ENCODE measurements at regions not wholly inside any gene's neighbourhood (a gene's known extent, or its start where the extent isn't known, plus 50 kb on each side); places are given as distances from the start of the nearest gene placed in this dataset.

GRCh38 chr5:77842243-77842642 lies 66.1 kb upstream of the TBCA start:
- Histone ChIP-seq H3K9me3 (ENCODE audit: low read depth) (no peaks in the 10 kb centered on the region), H3K9ac (no peak overlapping the region), H3K4me1 (peaks cover 34% of the 10 kb centered on the region), H3K4me2 (no peak overlapping the region), H3K36me3 (no peaks in the 10 kb centered on the region), H3K27me3 (peaks cover 100% of the 10 kb centered on the region), H3K79me2 (ENCODE audit: low read depth) (no peaks in the 10 kb centered on the region), H3K27ac (no peak overlapping the region), H4K20me1 (ENCODE audit: low read depth) (peaks cover 36% of the 10 kb centered on the region), H3K4me3 (no peak overlapping the region), H3F3A (ENCODE audit: low read depth) (peaks cover 28% of the 10 kb centered on the region), H2AFZ (replicated peaks) (no peak overlapping the region)
- no peak for DNase-seq (ENCODE audit: low spot score)
- Mint-ChIP-seq H3K27me3 (ENCODE audit: insufficient read depth, low read depth) (peaks cover 17% of the 10 kb centered on the region), H3K4me1 (peaks cover 31% of the 10 kb centered on the region), H3K4me3 (no peak overlapping the region), H3K36me3 (no peaks in the 10 kb centered on the region), H3K27ac (no peak overlapping the region), H3K9me3 (peaks cover 6% of the 10 kb centered on the region)
- TF ChIP-seq CTCF (IDR thresholded peaks at IDR 0.05) (no peak), EZH2 (IDR thresholded peaks at IDR 0.05) (no peak), EZH2phosphoT487 (IDR thresholded peaks at IDR 0.05) (no peak)

GRCh38 chr5:77841616-77842015 lies 65.5 kb upstream of the TBCA start:
- H3K27me3 Mint-ChIP-seq (ENCODE audit: insufficient read depth, low read depth) = peaks cover 16% of the 10 kb centered on the region

GRCh38 chr5:77840930-77841329 lies 64.8 kb upstream of the TBCA start:
- Mint-ChIP-seq H3K36me3 (no peaks in the 10 kb centered on the region), H3K9me3 (peaks cover 6% of the 10 kb centered on the region)

More at GRCh38 chr5:77841616-77842015, 65.5 kb upstream of the TBCA start:
- Histone ChIP-seq H3K4me2 (no peak overlapping the region), H2AFZ (replicated peaks) (no peak overlapping the region), H3K27me3 (peaks cover 100% of the 10 kb centered on the region), H3K4me1 (peaks cover 28% of the 10 kb centered on the region), H3K9me3 (ENCODE audit: low read depth) (no peaks in the 10 kb centered on the region), H4K20me1 (ENCODE audit: low read depth) (peaks cover 31% of the 10 kb centered on the region), H3K36me3 (no peaks in the 10 kb centered on the region), H3K27ac (no peak overlapping the region), H3F3A (ENCODE audit: low read depth) (peaks cover 22% of the 10 kb centered on the region), H3K4me3 (no peak overlapping the region), H3K9ac (no peak overlapping the region), H3K79me2 (ENCODE audit: low read depth) (no peaks in the 10 kb centered on the region)
- TF ChIP-seq EZH2 (IDR thresholded peaks at IDR 0.05) = no peak
- TF ChIP-seq EZH2phosphoT487 (IDR thresholded peaks at IDR 0.05) = no peak
- no peak for DNase-seq (ENCODE audit: low spot score)
- H3K4me1 Mint-ChIP-seq = peaks cover 25% of the 10 kb centered on the region
- peaks cover 6% of the 10 kb centered on the region for H3K9me3 Mint-ChIP-seq
- no peak overlapping the region for H3K27ac Mint-ChIP-seq
- H3K4me3 Mint-ChIP-seq = no peak overlapping the region
- no peaks in the 10 kb centered on the region for H3K36me3 Mint-ChIP-seq

More at GRCh38 chr5:77840930-77841329, 64.8 kb upstream of the TBCA start:
- H3K4me2 ChIP-seq = no peak overlapping the region
- H3K9ac ChIP-seq = no peak overlapping the region
- Mint-ChIP-seq H3K4me1 (peaks cover 20% of the 10 kb centered on the region), H3K27me3 (ENCODE audit: insufficient read depth, low read depth) (peaks cover 16% of the 10 kb centered on the region), H3K4me3 (no peak overlapping the region), H3K27ac (no peak overlapping the region)
- no peak for DNase-seq (ENCODE audit: low spot score)
- no peak overlapping the region for H2AFZ ChIP-seq (replicated peaks)
- H3K27ac ChIP-seq = no peak overlapping the region
- no peak overlapping the region for H3K4me3 ChIP-seq
- H3K4me1 ChIP-seq = peaks cover 21% of the 10 kb centered on the region
- no peaks in the 10 kb centered on the region for H3K36me3 ChIP-seq
- H3K27me3 ChIP-seq = peaks cover 96% of the 10 kb centered on the region
- no peaks in the 10 kb centered on the region for H3K9me3 ChIP-seq (ENCODE audit: low read depth)
- H4K20me1 ChIP-seq (ENCODE audit: low read depth) = peaks cover 24% of the 10 kb centered on the region
- no peak for TF ChIP-seq EZH2phosphoT487 (IDR thresholded peaks at IDR 0.05)
- TF ChIP-seq EZH2 (IDR thresholded peaks at IDR 0.05) = no peak
- TF ChIP-seq CTCF (IDR thresholded peaks at IDR 0.05) = no peak
- no peaks in the 10 kb centered on the region for H3K79me2 ChIP-seq (ENCODE audit: low read depth)
- peaks cover 15% of the 10 kb centered on the region for H3F3A ChIP-seq (ENCODE audit: low read depth)
